Esophagus muscularis mucosa (tissue), 4 donors: ENCODE measurements at regions not wholly inside any gene's neighbourhood (a gene's known extent, or its start where the extent isn't known, plus 50 kb on each side); places are given as distances from the start of the nearest gene placed in this dataset.
A peak's percentile ranks its signal among the peaks of the same experiment; 100 is the strongest.

Experiments used
- DNase-seq: peaks from one replicate; pipeline ENCODE4 v3.0.0-alpha.2; 2017; ENCODE audit errors: extremely low spot score
- H3K27ac ChIP-seq, 4 donors: fragments of 200-600 bp; sonication (generic); replicated peaks in 1 of 4; 1 replicate in 3 of 4; 2 replicates in 1 of 4; pipeline ENCODE4 v1.5.1; 2016 to 2019; ENCODE audit warnings: mild to moderate bottlenecking in 1 of 4
- H3K27me3 ChIP-seq, 4 donors: fragments of 200-600 bp; sonication (generic); one replicate each; pipeline versions ENCODE4 v1.5.1 to v1.6.0; 2016 to 2019
- H3K36me3 ChIP-seq, 4 donors: fragments of 200-600 bp; sonication (generic); one replicate each; pipeline ENCODE4 v1.5.1; 2016 to 2019
- H3K4me1 ChIP-seq, 4 donors: fragments of 200-600 bp; sonication (generic); one replicate each; pipeline ENCODE4 v1.5.1; 2016 to 2019
- H3K4me3 ChIP-seq, 4 donors: fragments of 200-600 bp; sonication (generic); 1 replicate in 2 of 4; 2 replicates in 2 of 4; pipeline ENCODE4 v1.5.1; 2016 to 2019; ENCODE audit warnings: mild to moderate bottlenecking in 4 of 4, moderate library complexity in 1 of 4
- H3K9me3 ChIP-seq, 4 donors: fragments of 200-600 bp; sonication (generic); 1 replicate in 3 of 4; 2 replicates in 1 of 4; pipeline ENCODE4 v1.5.1; 2016 to 2019
- CTCF ChIP-seq, 3 experiments: fragments of 200-600 bp in 2 of 3; fragments of 450-650 bp in 1 of 3; sonication (generic) in 2 of 3; IDR thresholded peaks; one replicate each; pipeline ENCODE4 v1.5.1; 2017 to 2019; ENCODE audit warnings: antibody characterized with exemption in 3 of 3, mild to moderate bottlenecking in 2 of 3, moderate library complexity in 1 of 3
- EP300 ChIP-seq: sonication (generic); formaldehyde crosslinking; IDR thresholded peaks from one replicate; pipeline ENCODE4 v1.6.1; 2017; ENCODE audit warnings: antibody characterized with exemption
- POLR2A ChIP-seq: fragments of 450-650 bp; IDR thresholded peaks from one replicate; pipeline ENCODE4 v1.6.1; 2017; ENCODE audit warnings: antibody characterized with exemption, moderate library complexity, mild to moderate bottlenecking, low read depth
- POLR2AphosphoS5 ChIP-seq, 2 donors: sonication (generic); formaldehyde crosslinking; IDR thresholded peaks; one replicate each; pipeline ENCODE4 v1.6.1; 2017; ENCODE audit warnings: antibody characterized with exemption in 2 of 2
- WGBS: methylation state at CpG from one replicate; pipeline ENCODE4 v1.1.5; 2018; 5-methylcytosine and 5-hydroxymethylcytosine counted together
- intact Hi-C: fragments of 100-400 bp; cut with DNase I; formaldehyde crosslinking; loops from one replicate; pipeline ENCODE4 v1.15.1; 2023

- 84% methylated on average over 4 of the region's 4 CpGs for WGBS
- TF ChIP-seq POLR2A (no peak), EP300 (no peak), POLR2AphosphoS5 (IDR thresholded peaks at IDR 0.05) (no peak), CTCF (IDR thresholded peaks at IDR 0.05) (no peak)
- Histone ChIP-seq H3K4me3 (no peak overlapping the region), H3K27me3 (no peaks in the 10 kb centered on the region), H3K36me3 (no peaks in the 10 kb centered on the region), H3K9me3 (no peaks in the 10 kb centered on the region), H3K4me1 (no peaks in the 10 kb centered on the region), H3K27ac (no peak overlapping the region)
- intact Hi-C loops, result no loop called here
- peak; percentile 77 for DNase-seq
Observed at GRCh38 chr3:34862456-34862855, 776.9 kb upstream of the ARPP21 start.

- DNase-seq, result peak; percentile 4
- TF ChIP-seq POLR2AphosphoS5 (IDR thresholded peaks at IDR 0.05) (no peak), EP300 (no peak), POLR2A (no peak), CTCF (IDR thresholded peaks at IDR 0.05) (no peak)
- H3K27ac ChIP-seq, result no peak overlapping the region
- no peak overlapping the region for H3K4me3 ChIP-seq
- no peaks in the 10 kb centered on the region for H3K9me3 ChIP-seq
- intact Hi-C loops, result no loop called here
- no peaks in the 10 kb centered on the region for H3K36me3 ChIP-seq
- WGBS, result 60% methylated on average over 1 of the region's 1 CpG
- H3K27me3 ChIP-seq, result no peaks in the 10 kb centered on the region
- no peaks in the 10 kb centered on the region for H3K4me1 ChIP-seq
Observed at GRCh38 chr3:34863485-34863884, 775.8 kb upstream of the ARPP21 start.

- H3K9me3 ChIP-seq, result no peaks in the 10 kb centered on the region
- H3K27me3 ChIP-seq, result no peaks in the 10 kb centered on the region
- H3K4me1 ChIP-seq, result no peaks in the 10 kb centered on the region
- WGBS, result 82% methylated on average over 3 of the region's 3 CpGs
- TF ChIP-seq CTCF (IDR thresholded peaks at IDR 0.05) (no peak), POLR2A (no peak), EP300 (no peak), POLR2AphosphoS5 (IDR thresholded peaks at IDR 0.05) (no peak)
- intact Hi-C loops, result no loop called here
- no peak for DNase-seq
- no peak overlapping the region for H3K27ac ChIP-seq
- no peak overlapping the region for H3K4me3 ChIP-seq
- H3K36me3 ChIP-seq, result no peaks in the 10 kb centered on the region
Observed at GRCh38 chr3:34864011-34864410, 775.3 kb upstream of the ARPP21 start.

GRCh38 chr3:34865346-34865745 is 774.0 kb upstream of the ARPP21 start:
- Histone ChIP-seq H3K27me3 (no peaks in the 10 kb centered on the region), H3K9me3 (no peaks in the 10 kb centered on the region), H3K27ac (no peak overlapping the region), H3K36me3 (no peaks in the 10 kb centered on the region), H3K4me3 (no peak overlapping the region), H3K4me1 (no peaks in the 10 kb centered on the region)
- intact Hi-C loops, result no loop called here
- TF ChIP-seq EP300, result no peak
- no peak for TF ChIP-seq CTCF (IDR thresholded peaks at IDR 0.05)
- no peak for TF ChIP-seq POLR2A
- TF ChIP-seq POLR2AphosphoS5 (IDR thresholded peaks at IDR 0.05), result no peak
- WGBS, result 86% methylated on average over 2 of the region's 2 CpGs
- no peak for DNase-seq

- DNase-seq, result no peak
- no peak overlapping the region for H3K4me3 ChIP-seq
- 100% methylated on average over 1 of the region's 1 CpG for WGBS
- no peaks in the 10 kb centered on the region for H3K27me3 ChIP-seq
- no peaks in the 10 kb centered on the region for H3K36me3 ChIP-seq
- H3K4me1 ChIP-seq, result no peaks in the 10 kb centered on the region
- H3K27ac ChIP-seq, result no peak overlapping the region
- H3K9me3 ChIP-seq, result no peaks in the 10 kb centered on the region
- intact Hi-C loops, result no loop called here
- no peak for TF ChIP-seq POLR2A
- TF ChIP-seq CTCF (IDR thresholded peaks at IDR 0.05), result no peak
- no peak for TF ChIP-seq EP300
- no peak for TF ChIP-seq POLR2AphosphoS5 (IDR thresholded peaks at IDR 0.05)
Observed at GRCh38 chr3:34868935-34869334, 770.4 kb upstream of the ARPP21 start.
